Peyer's patch (tissue), 4 donors: ENCODE measurements at regions not wholly inside any gene's neighbourhood (a gene's known extent, or its start where the extent isn't known, plus 50 kb on each side); places are given as distances from the start of the nearest gene placed in this dataset.

Source experiments
- DNase-seq, 3 donors: peaks; one replicate each; pipeline ENCODE4 v3.0.0-alpha.2; 2017 to 2019
- H3K27ac ChIP-seq, 4 donors: fragments of 200-600 bp; sonication (generic); one replicate each; pipeline ENCODE4 v1.5.1; 2016 to 2019
- H3K27me3 ChIP-seq, 2 donors: fragments of 200-600 bp; sonication (generic); one replicate each; pipeline ENCODE4 v1.5.1; 2019
- H3K36me3 ChIP-seq, 3 donors: fragments of 200-600 bp; sonication (generic); one replicate each; pipeline ENCODE4 v1.5.1; 2016 to 2019
- H3K4me1 ChIP-seq, 4 donors: fragments of 200-600 bp; sonication (generic); one replicate each; pipeline ENCODE4 v1.5.1; 2016 to 2019
- H3K4me3 ChIP-seq, 4 donors: fragments of 200-600 bp; sonication (generic); 1 replicate in 3 of 4; 2 replicates in 1 of 4; pipeline ENCODE4 v1.5.1; 2016 to 2019; ENCODE audit warnings: mild to moderate bottlenecking in 1 of 4
- H3K9me3 ChIP-seq, 4 donors: fragments of 200-600 bp; sonication (generic); one replicate each; pipeline ENCODE4 v1.5.1; 2016 to 2019; ENCODE audit warnings: mild to moderate bottlenecking in 1 of 4
- POLR2A ChIP-seq, 2 donors: fragments of 450-650 bp; IDR thresholded peaks; one replicate each; pipeline ENCODE4 v1.5.1; 2017; ENCODE audit warnings: antibody characterized with exemption in 2 of 2, mild to moderate bottlenecking in 2 of 2, moderate library complexity in 2 of 2
- TF ChIP-seq, protein P1 (sequence below), 6 experiments: fragments of 450-650 bp in 4 of 6; fragments of 200-600 bp in 2 of 6; sonication (generic) in 1 of 6; IDR thresholded peaks; one replicate each; pipeline ENCODE4 v1.5.1; 2017 to 2019; ENCODE audit warnings: antibody characterized with exemption in 6 of 6, mild to moderate bottlenecking in 3 of 6, moderate library complexity in 1 of 6

DNA sequence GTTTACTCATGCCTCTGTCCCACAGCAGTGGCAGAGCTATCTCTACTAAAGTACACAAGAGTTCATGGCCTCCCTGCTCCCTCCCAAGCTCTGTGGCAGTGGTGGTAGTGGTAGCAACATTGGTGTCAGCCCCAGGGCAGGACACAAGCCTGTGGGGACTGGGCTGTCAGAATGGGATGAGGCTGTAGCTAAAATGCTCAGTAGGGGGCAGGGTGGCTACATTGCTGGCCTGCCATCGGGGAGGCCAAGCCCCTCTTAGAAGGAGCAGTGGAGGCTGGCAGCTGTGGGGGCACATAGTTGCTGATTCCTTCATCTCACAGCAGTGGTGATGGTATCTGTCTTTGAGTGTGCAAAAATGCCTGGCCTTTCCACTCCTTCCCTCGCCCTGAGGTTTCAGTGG, 461.7 kb downstream of the PCDH18 start:
- DNase-seq: peak in 1 of 3 donors; percentile 31
- Histone ChIP-seq H3K9me3 (no peaks in the 10 kb centered on the region), H3K36me3 (no peaks in the 10 kb centered on the region), H3K4me1 (no peaks in the 10 kb centered on the region), H3K27me3 (no peaks in the 10 kb centered on the region), H3K27ac (no peak overlapping the region), H3K4me3 (no peak overlapping the region)
- TF ChIP-seq, protein P1, sequence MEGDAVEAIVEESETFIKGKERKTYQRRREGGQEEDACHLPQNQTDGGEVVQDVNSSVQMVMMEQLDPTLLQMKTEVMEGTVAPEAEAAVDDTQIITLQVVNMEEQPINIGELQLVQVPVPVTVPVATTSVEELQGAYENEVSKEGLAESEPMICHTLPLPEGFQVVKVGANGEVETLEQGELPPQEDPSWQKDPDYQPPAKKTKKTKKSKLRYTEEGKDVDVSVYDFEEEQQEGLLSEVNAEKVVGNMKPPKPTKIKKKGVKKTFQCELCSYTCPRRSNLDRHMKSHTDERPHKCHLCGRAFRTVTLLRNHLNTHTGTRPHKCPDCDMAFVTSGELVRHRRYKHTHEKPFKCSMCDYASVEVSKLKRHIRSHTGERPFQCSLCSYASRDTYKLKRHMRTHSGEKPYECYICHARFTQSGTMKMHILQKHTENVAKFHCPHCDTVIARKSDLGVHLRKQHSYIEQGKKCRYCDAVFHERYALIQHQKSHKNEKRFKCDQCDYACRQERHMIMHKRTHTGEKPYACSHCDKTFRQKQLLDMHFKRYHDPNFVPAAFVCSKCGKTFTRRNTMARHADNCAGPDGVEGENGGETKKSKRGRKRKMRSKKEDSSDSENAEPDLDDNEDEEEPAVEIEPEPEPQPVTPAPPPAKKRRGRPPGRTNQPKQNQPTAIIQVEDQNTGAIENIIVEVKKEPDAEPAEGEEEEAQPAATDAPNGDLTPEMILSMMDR (IDR thresholded peaks at IDR 0.05): no peak
- no peak for TF ChIP-seq POLR2A (IDR thresholded peaks at IDR 0.05)

DNA sequence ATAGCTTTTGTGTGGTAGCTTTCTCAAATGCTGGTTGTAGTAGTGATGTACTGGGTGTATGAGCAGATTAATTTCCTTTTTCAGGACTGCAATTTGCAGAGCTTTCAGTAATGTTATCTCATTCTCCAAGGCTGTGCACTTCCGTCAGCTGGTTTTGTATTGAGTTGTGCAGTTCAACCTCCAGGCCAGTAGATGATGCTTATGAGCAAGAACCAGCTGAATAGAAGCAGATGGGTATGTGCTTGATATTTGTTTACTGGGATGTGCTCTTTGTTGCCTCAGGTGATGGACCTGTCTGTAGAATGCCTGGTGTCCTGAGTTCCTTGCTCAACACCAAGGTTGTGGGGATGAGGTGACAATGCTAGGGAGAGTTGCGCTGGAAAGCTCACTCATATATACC, 462.8 kb downstream of the PCDH18 start:
- Histone ChIP-seq H3K9me3 (no peaks in the 10 kb centered on the region), H3K27me3 (no peaks in the 10 kb centered on the region), H3K27ac (no peak overlapping the region), H3K4me1 (no peaks in the 10 kb centered on the region), H3K36me3 (no peaks in the 10 kb centered on the region), H3K4me3 (no peak overlapping the region)
- no peak for DNase-seq
- TF ChIP-seq POLR2A (IDR thresholded peaks at IDR 0.05): no peak
- TF ChIP-seq, protein P1 (IDR thresholded peaks at IDR 0.05): no peak

DNA sequence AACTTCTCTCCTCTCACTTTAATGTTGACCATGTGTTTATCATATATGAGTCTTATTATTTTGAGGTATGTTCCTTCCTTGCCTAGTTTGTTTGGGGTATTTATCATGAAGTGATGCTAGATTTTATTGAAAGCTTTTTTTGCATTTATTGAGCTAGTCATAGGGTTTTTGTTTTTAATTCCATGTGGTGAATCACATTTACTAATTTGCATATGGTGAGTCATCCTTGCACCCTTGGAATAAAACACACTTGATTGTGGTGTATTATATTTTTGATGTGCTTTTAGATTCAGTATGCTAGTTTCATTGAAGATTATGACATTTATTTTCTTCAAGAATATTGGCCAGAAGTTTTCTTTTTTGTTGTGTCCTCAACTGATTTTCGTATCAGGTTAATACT, 464.6 kb downstream of the PCDH18 start:
- Histone ChIP-seq H3K4me3 (no peak overlapping the region), H3K9me3 (no peaks in the 10 kb centered on the region), H3K4me1 (no peaks in the 10 kb centered on the region), H3K36me3 (no peaks in the 10 kb centered on the region), H3K27ac (no peak overlapping the region), H3K27me3 (no peaks in the 10 kb centered on the region)
- TF ChIP-seq, protein P1 (IDR thresholded peaks at IDR 0.05): no peak
- no peak for TF ChIP-seq POLR2A (IDR thresholded peaks at IDR 0.05)
- DNase-seq: no peak

DNA sequence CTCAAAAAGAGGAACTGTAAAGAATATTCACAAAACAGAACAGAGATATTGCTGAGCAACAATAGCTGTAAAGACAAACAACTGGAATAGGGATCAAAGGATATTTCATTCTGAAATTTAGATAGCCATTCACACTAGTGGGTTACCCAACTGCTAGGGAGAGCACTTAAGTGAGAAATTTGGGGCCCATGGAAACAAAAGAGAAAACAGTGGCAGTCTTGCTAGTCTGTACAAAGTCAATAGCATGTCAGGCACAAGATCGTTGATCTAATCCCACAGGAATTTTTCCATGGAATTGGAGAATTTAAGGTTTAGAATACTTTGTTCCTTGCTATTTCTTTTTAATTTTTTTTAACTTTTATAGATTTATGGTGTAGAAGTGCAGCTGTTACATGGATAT, 467.0 kb downstream of the PCDH18 start:
- no peaks in the 10 kb centered on the region for H3K4me1 ChIP-seq
- no peak overlapping the region for H3K27ac ChIP-seq
- H3K36me3 ChIP-seq: no peaks in the 10 kb centered on the region
- TF ChIP-seq, protein P1 (IDR thresholded peaks at IDR 0.05): no peak
- no peak for TF ChIP-seq POLR2A (IDR thresholded peaks at IDR 0.05)
- DNase-seq: no peak
- H3K27me3 ChIP-seq: no peaks in the 10 kb centered on the region
- no peaks in the 10 kb centered on the region for H3K9me3 ChIP-seq
- no peak overlapping the region for H3K4me3 ChIP-seq

DNA sequence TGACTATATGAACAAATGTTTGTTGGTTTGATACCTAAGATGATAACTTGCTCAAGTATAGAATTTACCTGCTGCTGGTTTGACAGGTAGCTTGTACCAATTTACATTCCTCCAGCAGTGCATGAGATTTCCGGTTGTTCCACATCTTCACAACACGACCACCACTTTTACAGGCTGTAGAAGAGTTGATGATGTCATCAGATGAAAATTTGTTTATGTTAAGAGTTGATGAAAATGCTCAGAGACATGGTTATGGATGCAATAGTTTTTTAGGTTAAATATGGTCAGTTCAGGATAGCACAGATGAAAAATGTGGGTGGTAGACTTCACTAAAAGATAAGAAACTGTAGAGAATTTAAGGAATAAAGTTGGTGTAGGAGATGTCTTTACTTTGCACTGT, 468.3 kb downstream of the PCDH18 start:
- Histone ChIP-seq H3K27ac (no peak overlapping the region), H3K9me3 (no peaks in the 10 kb centered on the region), H3K4me3 (no peak overlapping the region), H3K4me1 (no peaks in the 10 kb centered on the region), H3K27me3 (no peaks in the 10 kb centered on the region), H3K36me3 (no peaks in the 10 kb centered on the region)
- TF ChIP-seq POLR2A (IDR thresholded peaks at IDR 0.05): no peak
- TF ChIP-seq, protein P1 (IDR thresholded peaks at IDR 0.05): no peak
- no peak for DNase-seq

DNA sequence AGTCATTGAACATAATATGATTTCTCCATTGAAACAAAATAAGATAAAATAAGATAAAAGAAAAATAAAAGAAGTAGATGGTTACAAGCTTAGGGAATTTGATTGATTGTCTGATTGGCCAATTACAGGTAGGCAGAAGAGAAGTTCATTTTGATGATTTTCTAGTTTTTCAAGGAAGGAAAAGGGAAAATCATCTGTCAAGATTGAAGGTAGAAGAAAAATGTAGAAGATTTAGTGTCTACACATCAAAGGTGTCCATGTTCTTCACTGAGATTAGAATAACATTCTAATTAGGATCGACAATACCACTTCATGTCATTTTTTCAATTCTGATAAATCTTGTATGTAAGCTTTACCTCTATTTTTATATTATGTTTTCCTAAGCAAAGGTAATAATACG, 489.1 kb downstream of the PCDH18 start:
- Histone ChIP-seq H3K4me1 (no peaks in the 10 kb centered on the region), H3K27ac (no peak overlapping the region), H3K27me3 (no peaks in the 10 kb centered on the region), H3K9me3 (no peaks in the 10 kb centered on the region), H3K4me3 (no peak overlapping the region), H3K36me3 (no peaks in the 10 kb centered on the region)
- no peak for DNase-seq
- TF ChIP-seq POLR2A (IDR thresholded peaks at IDR 0.05): no peak
- TF ChIP-seq, protein P1 (IDR thresholded peaks at IDR 0.05): no peak
